H9 (cell line): ENCODE measurements at regions not wholly inside any gene's neighbourhood (a gene's known extent, or its start where the extent isn't known, plus 50 kb on each side); places are given as distances from the start of the nearest gene placed in this dataset.

ENCODE experiments used
- DNase-seq: peaks from one replicate; pipeline ENCODE4 v3.0.0-alpha.2; 2017
- H2AFZ ChIP-seq: one replicate; pipeline ENCODE4 v1.6.1; 2013; ENCODE audit warnings: mild to moderate bottlenecking, low read length, control low read depth, moderate library complexity
- H2AK5ac ChIP-seq: 2 replicates; pipeline ENCODE4 v1.6.1; 2013; ENCODE audit warnings: low read length, control low read depth, mixed read lengths; ENCODE audit not compliant: insufficient read length
- H2BK120ac ChIP-seq: one replicate; pipeline ENCODE4 v1.6.1; 2013; ENCODE audit warnings: low read depth, mild to moderate bottlenecking, low read length, control low read depth, inconsistent platforms; ENCODE audit not compliant: poor library complexity, severe bottlenecking
- H2BK12ac ChIP-seq: 2 replicates; pipeline ENCODE4 v1.6.1; 2013; ENCODE audit warnings: low read length, control low read depth, mixed read lengths, low read depth; ENCODE audit not compliant: insufficient read length
- H2BK15ac ChIP-seq: 2 replicates; pipeline ENCODE4 v1.6.1; 2013; ENCODE audit warnings: low read depth, low read length, control low read depth
- H2BK20ac ChIP-seq: one replicate; pipeline ENCODE4 v1.6.1; 2013; ENCODE audit warnings: low read depth, mild to moderate bottlenecking, low read length, control low read depth, inconsistent platforms; ENCODE audit not compliant: poor library complexity, severe bottlenecking
- H2BK5ac ChIP-seq: 2 replicates; pipeline ENCODE4 v1.6.1; 2013; ENCODE audit warnings: low read length, control low read depth, mixed read lengths; ENCODE audit not compliant: insufficient read length
- H3K14ac ChIP-seq: 2 replicates; pipeline ENCODE4 v1.6.1; 2013; ENCODE audit warnings: low read length, control low read depth; ENCODE audit not compliant: insufficient read depth
- H3K18ac ChIP-seq: 2 replicates; pipeline ENCODE4 v1.6.1; 2013; ENCODE audit warnings: low read depth, mild to moderate bottlenecking, mixed read lengths, low read length, control low read depth; ENCODE audit not compliant: insufficient read length
- H3K23ac ChIP-seq: 2 replicates; pipeline ENCODE4 v1.6.1; 2013; ENCODE audit warnings: low read length, control low read depth, mixed read lengths, low read depth; ENCODE audit not compliant: insufficient read length
- H3K23me2 ChIP-seq: 2 replicates; pipeline ENCODE4 v1.6.1; 2013; ENCODE audit warnings: low read depth, mild to moderate bottlenecking, mixed read lengths, low read length, control low read depth; ENCODE audit not compliant: insufficient read length, poor library complexity, severe bottlenecking
- H3K27ac ChIP-seq: 2 replicates; pipeline ENCODE4 v1.5.1; 2013; ENCODE audit warnings: low read length, control low read depth, mixed read lengths, low read depth; ENCODE audit not compliant: insufficient read length
- H3K27me3 ChIP-seq: 2 replicates; pipeline ENCODE4 v1.6.1; 2013; ENCODE audit warnings: low read length, control low read depth, inconsistent platforms; ENCODE audit not compliant: insufficient read depth
- H3K4ac ChIP-seq: 2 replicates; pipeline ENCODE4 v1.6.1; 2013; ENCODE audit warnings: low read depth, mild to moderate bottlenecking, control low read depth, inconsistent platforms, low read length, moderate library complexity
- H3K4me1 ChIP-seq: 2 replicates; pipeline ENCODE4 v1.6.1; 2013; ENCODE audit warnings: low read length, control low read depth, inconsistent platforms; ENCODE audit not compliant: insufficient read depth
- H3K4me2 ChIP-seq: 2 replicates; pipeline ENCODE4 v1.6.1; 2013; ENCODE audit warnings: low read length, control low read depth, mixed read lengths; ENCODE audit not compliant: insufficient read length, insufficient read depth
- H3K56ac ChIP-seq: 2 replicates; pipeline ENCODE4 v1.6.1; 2013; ENCODE audit warnings: low read depth, mild to moderate bottlenecking, mixed read lengths, low read length, control low read depth; ENCODE audit not compliant: insufficient read length
- H3K79me1 ChIP-seq: 2 replicates; pipeline ENCODE4 v1.6.1; 2013; ENCODE audit warnings: low read depth, mild to moderate bottlenecking, moderate library complexity, low read length, control low read depth, inconsistent platforms; ENCODE audit not compliant: insufficient read depth, poor library complexity, severe bottlenecking
- H3K79me2 ChIP-seq: 2 replicates; pipeline ENCODE4 v1.6.1; 2013; ENCODE audit warnings: low read length, control low read depth, inconsistent platforms; ENCODE audit not compliant: insufficient read depth
- H3K9ac ChIP-seq: 2 replicates; pipeline ENCODE4 v1.6.1; 2013; ENCODE audit warnings: low read length, control low read depth, mixed read lengths; ENCODE audit not compliant: insufficient read length; ENCODE audit errors: extremely low read depth
- H3K9me3 ChIP-seq: one replicate; pipeline ENCODE4 v1.6.1; 2013; ENCODE audit warnings: low read depth, low read length, inconsistent platforms; ENCODE audit not compliant: control insufficient read depth
- H3T11ph ChIP-seq: one replicate; pipeline ENCODE4 v1.6.1; 2013; ENCODE audit warnings: mild to moderate bottlenecking, low read length, control low read depth, inconsistent platforms
- H4K20me1 ChIP-seq: one replicate; pipeline ENCODE4 v1.6.1; 2013; ENCODE audit not compliant: control insufficient read depth, insufficient read length, insufficient read depth
- H4K5ac ChIP-seq: 2 replicates; pipeline ENCODE4 v1.6.1; 2013; ENCODE audit warnings: low read depth, mild to moderate bottlenecking, mixed read lengths, low read length, control low read depth; ENCODE audit not compliant: insufficient read length
- H4K8ac ChIP-seq: replicated peaks from 2 replicates; pipeline ENCODE4 v1.6.1; 2013; ENCODE audit warnings: low read length, control low read depth, mixed read lengths, low read depth; ENCODE audit not compliant: insufficient read length
- H4K91ac ChIP-seq: 2 replicates; pipeline ENCODE4 v1.6.1; 2013; ENCODE audit warnings: low read depth, mild to moderate bottlenecking, moderate library complexity, mixed read lengths, low read length, control low read depth; ENCODE audit not compliant: insufficient read length
- H3K27ac Mint-ChIP-seq, 3 experiments: 2 replicates in 2 of 3; 3 replicates in 1 of 3; pipeline ENCODE4 v1.8.0; 2020 to 2021; ENCODE audit warnings: mixed read lengths in 3 of 3, mild to moderate bottlenecking in 1 of 3, moderate library complexity in 1 of 3
- H3K27me3 Mint-ChIP-seq: 2 replicates; pipeline ENCODE4 v1.8.0; 2021; ENCODE audit warnings: low read depth, mild to moderate bottlenecking, moderate library complexity, mixed read lengths
- H3K36me3 Mint-ChIP-seq, 3 experiments: 2 replicates in 2 of 3; 3 replicates in 1 of 3; pipeline ENCODE4 v1.8.0; 2020 to 2021; ENCODE audit warnings: low read depth in 3 of 3, mixed read lengths in 3 of 3; ENCODE audit not compliant: insufficient read depth in 1 of 3
- H3K4me1 Mint-ChIP-seq, 2 experiments: 2 replicates each; pipeline ENCODE4 v1.8.0; 2020; ENCODE audit warnings: mixed read lengths in 2 of 2
- H3K4me3 Mint-ChIP-seq, 2 experiments: 2 replicates in 1 of 2; 3 replicates in 1 of 2; pipeline ENCODE4 v1.8.0; 2020 to 2021; ENCODE audit warnings: mild to moderate bottlenecking in 2 of 2, mixed read lengths in 2 of 2, moderate library complexity in 1 of 2
- H3K9me3 Mint-ChIP-seq, 2 experiments: 2 replicates in 1 of 2; 3 replicates in 1 of 2; pipeline ENCODE4 v1.8.0; 2020; ENCODE audit warnings: mild to moderate bottlenecking in 2 of 2, mixed read lengths in 2 of 2, moderate library complexity in 1 of 2
- CTCF ChIP-seq: fragments of 200-600 bp; sonication (generic); conservative IDR thresholded peaks from 3 replicates; pipeline ENCODE4 v1.8.0; 2021; ENCODE audit warnings: antibody characterized with exemption, mild to moderate bottlenecking
- WGBS: extraction: QIAGEN DNeasy Blood & Tissue Kit; methylation state at CpG from one replicate; pipeline ENCODE4 v1.1.7; 2013; ENCODE audit warnings: missing lambda C conversion rate, low lambda C conversion rate, mixed read lengths; ENCODE audit not compliant: insufficient read length; ENCODE audit errors: extremely low coverage; 5-methylcytosine and 5-hydroxymethylcytosine counted together

- no peak overlapping the region for H4K5ac ChIP-seq
- TF ChIP-seq CTCF = no peak
Observed at GRCh38 chr10:78184851-78185692, 151.4 kb downstream of the RPS24 start.

More at GRCh38 chr10:78184851-78185692, 151.4 kb downstream of the RPS24 start:
- Histone ChIP-seq H2BK120ac (no peak overlapping the region), H3K23me2 (no peaks in the 10 kb centered on the region), H3K27ac (no peak overlapping the region), H4K91ac (no peak overlapping the region), H3K9ac (no peak overlapping the region), H3K18ac (no peak overlapping the region), H3K79me2 (no peaks in the 10 kb centered on the region), H3K79me1 (no peaks in the 10 kb centered on the region), H2BK12ac (no peak overlapping the region), H4K8ac (no peak overlapping the region), H3K4ac (no peak overlapping the region), H2AFZ (no peak overlapping the region), H3K14ac (no peak overlapping the region), H3K23ac (no peak overlapping the region), H3K4me2 (no peak overlapping the region), H3K4me1 (no peaks in the 10 kb centered on the region), H2BK15ac (no peak overlapping the region), H2BK20ac (no peak overlapping the region), H3K27me3 (no peaks in the 10 kb centered on the region), H4K20me1 (no peaks in the 10 kb centered on the region), H3K56ac (no peak overlapping the region), H2BK5ac (no peak overlapping the region), H2AK5ac (no peak overlapping the region), H3K9me3 (no peaks in the 10 kb centered on the region), H3T11ph (no peak overlapping the region)
- Mint-ChIP-seq H3K27me3 (no peaks in the 10 kb centered on the region; the same call in none of the 2 replicates), H3K36me3 (no peaks in the 10 kb centered on the region), H3K4me3 (no peak overlapping the region), H3K4me1 (peaks cover 2 to 3% of the 10 kb centered on the region in 2 experiments), H3K9me3 (no peaks in the 10 kb centered on the region), H3K27ac (no peak overlapping the region; a peak in 1 of 7 replicates)
- WGBS = no CpG with 5 or more reads among the region's 19 CpGs
- no peak for DNase-seq
